A549 (cell line): ENCODE measurements at regions not wholly inside any gene's neighbourhood (a gene's known extent, or its start where the extent isn't known, plus 50 kb on each side); places are given as distances from the start of the nearest gene placed in this dataset.

Experiments
- ATAC-seq, 2 experiments: fragments of 200-7000 bp in 1 of 2; fragments of >200 bp in 1 of 2; cut with Nextera tagmentation in 1 of 2; cut with Tn5 transposase in 1 of 2; 3 replicates each; pipeline versions ENCODE4 v1.8.0 to v1.9.1; 2018 to 2020; ENCODE audit warnings: mild to moderate bottlenecking in 1 of 2, moderate library complexity in 1 of 2
- CTCF ChIA-PET: fragments of 300-600 bp; sonication (Branson Sonifier 250); formaldehyde crosslinking; extraction: SDS; loops from one replicate; lab custom pipeline; 2021; ENCODE audit warnings: antibody characterized with exemption, inconsistent platforms; lab: Yijun Ruan, JAX
- POLR2A ChIA-PET: fragments of 350-600 bp; formaldehyde crosslinking; extraction: SDS; loops from one replicate; lab custom pipeline; 2021; ENCODE audit warnings: antibody characterized with exemption, inconsistent platforms; lab: Yijun Ruan, JAX
- DNase-seq, 2 experiments: peaks; one replicate each; pipeline versions ENCODE4 v3.0.0 to v3.0.0-alpha.2; 2011 to 2016; ENCODE audit warnings: low read depth in 1 of 2, low spot score in 1 of 2
- FAIRE-seq: peaks from 2 replicates; lab custom pipeline; 2011; peaks lifted over from hg19 to GRCh38; lab: Jason Lieb, UNC
- H3K27ac ChIP-seq, 2 experiments: fragments of >200 bp; sonication (Bioruptor Twin); formaldehyde crosslinking; 3 replicates each; pipeline ENCODE4 v1.5.1; 2016 to 2017
- H3K4me1 ChIP-seq: fragments of >200 bp; sonication (Bioruptor Twin); formaldehyde crosslinking; 3 replicates; pipeline ENCODE4 v1.6.1; 2016
- H3K4me2 ChIP-seq: fragments of >200 bp; sonication (Bioruptor Twin); formaldehyde crosslinking; 3 replicates; pipeline ENCODE4 v1.6.1; 2016
- H3K4me3 ChIP-seq: fragments of >200 bp; sonication (Bioruptor Twin); formaldehyde crosslinking; 3 replicates; pipeline ENCODE4 v1.5.1; 2016
- H3K9me3 ChIP-seq: fragments of >200 bp; sonication (Bioruptor Twin); formaldehyde crosslinking; 3 replicates; pipeline ENCODE4 v1.6.1; 2016
- CBX8 ChIP-seq: fragments of 200-600 bp; sonication (generic); IDR thresholded peaks from 2 replicates; pipeline ENCODE4 v1.6.1; 2016
- CEBPB ChIP-seq, 2 experiments: fragments of >200 bp in 1 of 2; sonication (Bioruptor Twin) in 1 of 2; formaldehyde crosslinking in 1 of 2; IDR thresholded peaks; 2 replicates each; pipeline ENCODE4 v1.6.1; 2012 to 2016
- CHD2 ChIP-seq: fragments of 150-350 bp; IDR thresholded peaks from 2 replicates; pipeline ENCODE4 v1.6.1; 2014; ENCODE audit warnings: low read length; ENCODE audit not compliant: partially characterized antibody
- EP300 ChIP-seq, 2 experiments: fragments of >200 bp; sonication (Bioruptor Twin); formaldehyde crosslinking; IDR thresholded peaks; 2 replicates in 1 of 2; 3 replicates in 1 of 2; pipeline ENCODE4 v1.6.1; 2016 to 2017
- ESRRA ChIP-seq: fragments of 150-350 bp; IDR thresholded peaks from 2 replicates; pipeline ENCODE4 v1.6.1; 2014; ENCODE audit warnings: mild to moderate bottlenecking, low read length, borderline replicate concordance
- FOSL2 ChIP-seq, 2 experiments: fragments of 450-650 bp in 1 of 2; fragments of >200 bp in 1 of 2; sonication (Bioruptor Twin) in 1 of 2; formaldehyde crosslinking; IDR thresholded peaks; 2 replicates each; pipeline versions ENCODE4 v1.5.0 to v1.6.1; 2016 to 2020; ENCODE audit warnings: mild to moderate bottlenecking in 1 of 2, moderate library complexity in 1 of 2
- FOXS1 ChIP-seq: fragments of 250-450 bp; sonication (Bioruptor Pico); IDR thresholded peaks from 2 replicates; pipeline ENCODE4 v1.5.0; 2020; ENCODE audit warnings: mild to moderate bottlenecking, moderate library complexity
- GATA3 ChIP-seq: IDR thresholded peaks from 2 replicates; pipeline ENCODE4 v1.6.1; 2012; ENCODE audit warnings: borderline replicate concordance
- HDAC2 ChIP-seq: fragments of 200-600 bp; sonication (generic); IDR thresholded peaks from 2 replicates; pipeline ENCODE4 v1.6.1; 2016
- HEYL ChIP-seq: fragments of 250-450 bp; sonication (Bioruptor Pico); IDR thresholded peaks from 2 replicates; pipeline ENCODE4 v1.8.0; 2021; ENCODE audit warnings: mild to moderate bottlenecking, moderate library complexity
- HOXA7 ChIP-seq: fragments of 250-450 bp; sonication (Bioruptor Pico); IDR thresholded peaks from 2 replicates; pipeline ENCODE4 v1.5.0; 2020; ENCODE audit warnings: mild to moderate bottlenecking, moderate library complexity
- JUN ChIP-seq, 2 experiments: fragments of >200 bp; sonication (Bioruptor Twin); formaldehyde crosslinking; IDR thresholded peaks; 2 replicates in 1 of 2; 3 replicates in 1 of 2; pipeline ENCODE4 v1.6.1; 2016 to 2017
- JUNB ChIP-seq: fragments of >200 bp; sonication (Bioruptor Twin); formaldehyde crosslinking; IDR thresholded peaks from 2 replicates; pipeline ENCODE4 v1.6.1; 2016
- MAFK ChIP-seq: fragments of 450-650 bp; IDR thresholded peaks from 2 replicates; pipeline ENCODE4 v1.6.1; 2014; ENCODE audit not compliant: partially characterized antibody
- MAZ ChIP-seq: fragments of 150-350 bp; IDR thresholded peaks from 2 replicates; pipeline ENCODE4 v1.6.1; 2014; ENCODE audit warnings: antibody characterized with exemption, low read depth, low read length, borderline replicate concordance
- MYC ChIP-seq: IDR thresholded peaks from 2 replicates; pipeline ENCODE4 v1.6.1; 2012; ENCODE audit warnings: mild to moderate bottlenecking, inconsistent platforms, low read length, improper control_type of control experiment, borderline replicate concordance
- PHF8 ChIP-seq: fragments of 200-600 bp; sonication (generic); IDR thresholded peaks from 2 replicates; pipeline ENCODE4 v1.6.1; 2016; ENCODE audit warnings: low read depth, mild to moderate bottlenecking, antibody characterized with exemption, moderate library complexity, borderline replicate concordance
- POLR2AphosphoS2 ChIP-seq: conservative IDR thresholded peaks from 2 replicates; pipeline ENCODE4 v1.6.1; 2012; ENCODE audit warnings: low read length, improper control_type of control experiment, inconsistent platforms
- RAD21 ChIP-seq, 2 experiments: fragments of >200 bp in 1 of 2; sonication (Bioruptor Twin) in 1 of 2; formaldehyde crosslinking in 1 of 2; IDR thresholded peaks in 1 of 2; conservative IDR thresholded peaks in 1 of 2; 2 replicates in 1 of 2; 3 replicates in 1 of 2; pipeline ENCODE4 v1.6.1; 2012 to 2018; ENCODE audit warnings: inconsistent platforms in 1 of 2
- RARB ChIP-seq: fragments of 250-450 bp; sonication (Bioruptor Pico); IDR thresholded peaks from 2 replicates; pipeline ENCODE4 v1.8.0; 2021; ENCODE audit warnings: mild to moderate bottlenecking, moderate library complexity
- RNF2 ChIP-seq: fragments of 200-600 bp; sonication (generic); IDR thresholded peaks from 2 replicates; pipeline ENCODE4 v1.6.1; 2016; ENCODE audit warnings: low read depth, mild to moderate bottlenecking, antibody characterized with exemption, moderate library complexity, borderline replicate concordance
- SMC3 ChIP-seq: fragments of >200 bp; sonication (Bioruptor Twin); formaldehyde crosslinking; IDR thresholded peaks from 3 replicates; pipeline ENCODE4 v1.6.1; 2018; ENCODE audit warnings: inconsistent platforms
- SREBF2 ChIP-seq: fragments of 450-650 bp; IDR thresholded peaks from 2 replicates; pipeline ENCODE4 v1.6.1; 2014; ENCODE audit warnings: mild to moderate bottlenecking, moderate library complexity
- TFCP2L1 ChIP-seq: fragments of 250-450 bp; sonication (Bioruptor Pico); IDR thresholded peaks from 2 replicates; pipeline ENCODE4 v1.5.0; 2021; ENCODE audit warnings: mild to moderate bottlenecking
- ZNF302 ChIP-seq: fragments of 250-450 bp; sonication (Bioruptor Pico); IDR thresholded peaks from 2 replicates; pipeline ENCODE4 v1.9.0; 2021; ENCODE audit warnings: inconsistent platforms, mild to moderate bottlenecking, moderate library complexity
- WGBS: methylation state at CpG from one replicate; pipeline ENCODE4 v1.1.6; 2017; ENCODE audit errors: missing lambda C conversion rate; 5-methylcytosine and 5-hydroxymethylcytosine counted together
- TF ChIP-seq, protein P1 (sequence below): fragments of 250-450 bp; sonication (Bioruptor Pico); IDR thresholded peaks from 2 replicates; pipeline ENCODE4 v1.5.0; 2021; ENCODE audit warnings: mild to moderate bottlenecking, moderate library complexity, borderline replicate concordance
- TF ChIP-seq, protein P2 (sequence below): IDR thresholded peaks from 2 replicates; pipeline ENCODE4 v1.6.1; 2012; ENCODE audit warnings: low read depth, borderline replicate concordance
- TF ChIP-seq, protein P3 (sequence below): fragments of 250-450 bp; sonication (Bioruptor Pico); IDR thresholded peaks from 2 replicates; pipeline ENCODE4 v1.5.0; 2020; ENCODE audit warnings: low read depth, mild to moderate bottlenecking, moderate library complexity
- TF ChIP-seq, protein P4 (sequence below): fragments of >200 bp; sonication (Bioruptor Twin); formaldehyde crosslinking; IDR thresholded peaks from 3 replicates; pipeline ENCODE4 v1.5.1; 2016
- TF ChIP-seq, protein P5 (sequence below): fragments of >200 bp; sonication (Bioruptor Twin); formaldehyde crosslinking; IDR thresholded peaks from 3 replicates; pipeline ENCODE4 v1.6.1; 2016

DNA sequence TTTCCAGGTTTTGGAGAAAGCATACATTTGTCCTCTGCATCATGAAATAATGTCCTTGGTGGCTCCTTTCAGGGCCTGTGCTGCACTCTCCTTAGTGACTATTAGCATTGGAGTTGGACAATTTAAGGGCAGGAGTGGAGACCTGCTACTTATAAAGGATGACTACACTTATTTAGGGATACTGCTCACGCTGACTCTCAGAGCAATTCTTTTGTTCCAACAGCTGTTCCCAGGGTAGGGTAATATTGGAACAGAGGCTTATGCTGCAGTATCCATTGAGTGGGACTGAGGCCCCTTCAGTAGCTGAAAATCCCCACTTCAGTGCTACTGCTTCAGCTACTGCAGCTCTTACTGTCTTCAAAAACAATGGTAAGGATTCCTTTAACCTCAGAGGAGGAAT is 84.6 kb downstream of the GPR88 start:
- Histone ChIP-seq H3K27ac (peak overlapping the region; percentile 90), H3K4me3 (no peak overlapping the region), H3K4me2 (peak overlapping the region; percentile 74), H3K9me3 (no peaks in the 10 kb centered on the region), H3K4me1 (peaks cover 53% of the 10 kb centered on the region)
- 38% methylated on average over 1 of the region's 1 CpG for WGBS
- TF ChIP-seq EP300 (IDR thresholded peaks at IDR 0.05) (no peak), SREBF2 (no peak), CEBPB (IDR thresholded peaks at IDR 0.05) (no peak), SMC3 (no peak)
- DNase-seq (no peak), FAIRE-seq (no peak), ATAC-seq (peak; percentile 14 to 34; a peak in 4 of 6 replicates)
- ChIA-PET POLR2A (no interaction called here), CTCF (interaction anchor here (1.2 kb wide), 1 partner anchor 244 kb away, joined by 3 read pairs; no protein-coding TSS in a partner anchor)

DNA sequence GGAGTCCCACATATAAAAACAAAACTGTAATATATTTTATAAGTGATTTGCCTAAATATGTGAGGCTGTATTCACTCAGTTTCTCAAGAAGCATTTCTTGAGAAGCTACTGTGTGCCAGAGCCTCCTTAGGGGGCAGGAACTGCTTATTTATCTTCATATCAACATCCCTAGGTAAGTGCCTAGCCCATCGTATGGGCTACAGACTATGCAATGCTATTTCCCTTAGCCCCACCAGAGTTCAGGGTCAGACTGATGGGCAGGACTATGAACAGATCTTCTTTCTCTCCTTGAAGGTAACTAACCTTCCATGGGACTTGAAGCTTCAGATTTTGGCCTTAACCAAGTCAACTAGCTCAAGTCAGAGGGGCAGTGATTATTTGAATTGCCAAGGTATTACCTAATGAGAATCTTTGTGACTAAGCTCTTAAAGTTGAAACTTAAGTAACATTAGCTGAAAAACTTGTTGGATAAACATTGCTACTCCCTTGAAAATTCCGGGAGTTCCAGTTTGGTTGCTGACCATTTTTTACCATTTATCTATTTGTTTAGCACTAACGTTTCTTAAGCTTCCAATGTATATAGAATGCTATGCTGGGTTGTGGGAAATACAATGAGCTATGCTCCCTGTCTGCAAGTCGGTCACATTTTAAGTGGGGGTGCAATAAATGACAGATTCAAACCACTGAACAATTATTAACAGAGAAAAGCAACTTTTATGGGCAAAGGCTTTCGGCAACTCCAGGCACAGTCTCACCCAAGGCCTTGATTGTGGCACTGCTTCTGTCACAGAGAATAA is 85.2 kb downstream of the GPR88 start:
- peaks cover 56% of the 10 kb centered on the region for H3K4me1 ChIP-seq
- FAIRE-seq (no peak), DNase-seq (peak in 1 of 2 experiments; percentile 73), ATAC-seq (peak; percentile 61 to 76)
- H3K4me2 ChIP-seq: peak overlapping the region; percentile 74
- POLR2A ChIA-PET: no interaction called here
- CTCF ChIA-PET: interaction anchor here (1.2 kb wide), 1 partner anchor 244 kb away, joined by 3 read pairs; no protein-coding TSS in a partner anchor
- H3K9me3 ChIP-seq: no peaks in the 10 kb centered on the region
- H3K4me3 ChIP-seq: no peak overlapping the region
- WGBS: 7% methylated on average over 5 of the region's 5 CpGs
- H3K27ac ChIP-seq: peak overlapping the region; percentile 90
- no peak for TF ChIP-seq RARB (CRISPR knock-in tag)
- no peak for TF ChIP-seq HEYL (CRISPR knock-in tag)
- TF ChIP-seq MYC: no peak
- peak; percentile 39; the same call in 1 of the 2 replicates for TF ChIP-seq FOSL2 (IDR thresholded peaks at IDR 0.05)
- TF ChIP-seq FOSL2 (CRISPR knock-in tag; IDR thresholded peaks at IDR 0.05): peak; percentile 58; the same call in 1 of the 2 replicates
- TF ChIP-seq ZNF302 (CRISPR knock-in tag): no peak
- no peak for TF ChIP-seq TFCP2L1
- TF ChIP-seq MAFK: no peak
- no peak for TF ChIP-seq CHD2
- TF ChIP-seq HOXA7 (CRISPR knock-in tag): no peak
- TF ChIP-seq, protein P1, sequence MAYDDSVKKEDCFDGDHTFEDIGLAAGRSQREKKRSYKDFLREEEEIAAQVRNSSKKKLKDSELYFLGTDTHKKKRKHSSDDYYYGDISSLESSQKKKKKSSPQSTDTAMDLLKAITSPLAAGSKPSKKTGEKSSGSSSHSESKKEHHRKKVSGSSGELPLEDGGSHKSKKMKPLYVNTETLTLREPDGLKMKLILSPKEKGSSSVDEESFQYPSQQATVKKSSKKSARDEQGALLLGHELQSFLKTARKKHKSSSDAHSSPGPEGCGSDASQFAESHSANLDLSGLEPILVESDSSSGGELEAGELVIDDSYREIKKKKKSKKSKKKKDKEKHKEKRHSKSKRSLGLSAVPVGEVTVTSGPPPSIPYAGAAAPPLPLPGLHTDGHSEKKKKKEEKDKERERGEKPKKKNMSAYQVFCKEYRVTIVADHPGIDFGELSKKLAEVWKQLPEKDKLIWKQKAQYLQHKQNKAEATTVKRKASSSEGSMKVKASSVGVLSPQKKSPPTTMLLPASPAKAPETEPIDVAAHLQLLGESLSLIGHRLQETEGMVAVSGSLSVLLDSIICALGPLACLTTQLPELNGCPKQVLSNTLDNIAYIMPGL (CRISPR knock-in tag): no peak
- TF ChIP-seq RAD21 (conservative IDR thresholded peaks at IDR 0.05 in 1 of 2, IDR thresholded peaks at IDR 0.05 in 1 of 2): peak; percentile 4 to 29; a peak in 2 of 5 replicates
- TF ChIP-seq, protein P2, sequence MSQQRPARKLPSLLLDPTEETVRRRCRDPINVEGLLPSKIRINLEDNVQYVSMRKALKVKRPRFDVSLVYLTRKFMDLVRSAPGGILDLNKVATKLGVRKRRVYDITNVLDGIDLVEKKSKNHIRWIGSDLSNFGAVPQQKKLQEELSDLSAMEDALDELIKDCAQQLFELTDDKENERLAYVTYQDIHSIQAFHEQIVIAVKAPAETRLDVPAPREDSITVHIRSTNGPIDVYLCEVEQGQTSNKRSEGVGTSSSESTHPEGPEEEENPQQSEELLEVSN: no peak
- TF ChIP-seq, protein P3, sequence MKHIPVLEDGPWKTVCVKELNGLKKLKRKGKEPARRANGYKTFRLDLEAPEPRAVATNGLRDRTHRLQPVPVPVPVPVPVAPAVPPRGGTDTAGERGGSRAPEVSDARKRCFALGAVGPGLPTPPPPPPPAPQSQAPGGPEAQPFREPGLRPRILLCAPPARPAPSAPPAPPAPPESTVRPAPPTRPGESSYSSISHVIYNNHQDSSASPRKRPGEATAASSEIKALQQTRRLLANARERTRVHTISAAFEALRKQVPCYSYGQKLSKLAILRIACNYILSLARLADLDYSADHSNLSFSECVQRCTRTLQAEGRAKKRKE (CRISPR knock-in tag): no peak
- TF ChIP-seq, protein P4, sequence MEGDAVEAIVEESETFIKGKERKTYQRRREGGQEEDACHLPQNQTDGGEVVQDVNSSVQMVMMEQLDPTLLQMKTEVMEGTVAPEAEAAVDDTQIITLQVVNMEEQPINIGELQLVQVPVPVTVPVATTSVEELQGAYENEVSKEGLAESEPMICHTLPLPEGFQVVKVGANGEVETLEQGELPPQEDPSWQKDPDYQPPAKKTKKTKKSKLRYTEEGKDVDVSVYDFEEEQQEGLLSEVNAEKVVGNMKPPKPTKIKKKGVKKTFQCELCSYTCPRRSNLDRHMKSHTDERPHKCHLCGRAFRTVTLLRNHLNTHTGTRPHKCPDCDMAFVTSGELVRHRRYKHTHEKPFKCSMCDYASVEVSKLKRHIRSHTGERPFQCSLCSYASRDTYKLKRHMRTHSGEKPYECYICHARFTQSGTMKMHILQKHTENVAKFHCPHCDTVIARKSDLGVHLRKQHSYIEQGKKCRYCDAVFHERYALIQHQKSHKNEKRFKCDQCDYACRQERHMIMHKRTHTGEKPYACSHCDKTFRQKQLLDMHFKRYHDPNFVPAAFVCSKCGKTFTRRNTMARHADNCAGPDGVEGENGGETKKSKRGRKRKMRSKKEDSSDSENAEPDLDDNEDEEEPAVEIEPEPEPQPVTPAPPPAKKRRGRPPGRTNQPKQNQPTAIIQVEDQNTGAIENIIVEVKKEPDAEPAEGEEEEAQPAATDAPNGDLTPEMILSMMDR: no peak
- TF ChIP-seq RNF2: no peak
- TF ChIP-seq ESRRA: no peak
- TF ChIP-seq JUN (IDR thresholded peaks at IDR 0.05): peak in 1 of 2 experiments; percentile 49; a peak in 1 of 5 replicates
- TF ChIP-seq, protein P5, sequence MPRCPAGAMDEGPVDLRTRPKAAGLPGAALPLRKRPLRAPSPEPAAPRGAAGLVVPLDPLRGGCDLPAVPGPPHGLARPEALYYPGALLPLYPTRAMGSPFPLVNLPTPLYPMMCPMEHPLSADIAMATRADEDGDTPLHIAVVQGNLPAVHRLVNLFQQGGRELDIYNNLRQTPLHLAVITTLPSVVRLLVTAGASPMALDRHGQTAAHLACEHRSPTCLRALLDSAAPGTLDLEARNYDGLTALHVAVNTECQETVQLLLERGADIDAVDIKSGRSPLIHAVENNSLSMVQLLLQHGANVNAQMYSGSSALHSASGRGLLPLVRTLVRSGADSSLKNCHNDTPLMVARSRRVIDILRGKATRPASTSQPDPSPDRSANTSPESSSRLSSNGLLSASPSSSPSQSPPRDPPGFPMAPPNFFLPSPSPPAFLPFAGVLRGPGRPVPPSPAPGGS: 0 out of 3 replicates have a peak, but pooled peaks have one; percentile 24
- TF ChIP-seq EP300 (IDR thresholded peaks at IDR 0.05): peak; percentile 36 to 74; a peak in 2 of 5 replicates
- no peak for TF ChIP-seq POLR2AphosphoS2
- TF ChIP-seq SMC3: 0 out of 3 replicates have a peak, but pooled peaks have one; percentile 29
- no peak for TF ChIP-seq PHF8
- TF ChIP-seq CEBPB (IDR thresholded peaks at IDR 0.05): peak; percentile 65 to 73; a peak in 3 of 4 replicates
- TF ChIP-seq MAZ: no peak
- no peak for TF ChIP-seq CBX8
- TF ChIP-seq FOXS1: no peak
- TF ChIP-seq JUNB: peak; percentile 70
- TF ChIP-seq HDAC2: no peak
- peak; percentile 53; the same call in 1 of the 2 replicates for TF ChIP-seq GATA3
